ENCODE measurements at regions not wholly inside any gene's neighbourhood (a gene's known extent, or its start where the extent isn't known, plus 50 kb on each side); places are given as distances from the start of the nearest gene placed in this dataset.
"Not testable (repeated sequence)": the region's sequence is repeated elsewhere in the genome, so short reads cannot be mapped to it uniquely, and the experiment has no call there.

- Histone ChIP-seq H3K27ac (ENCODE audit: low read length) (no peak overlapping the region), H3K9ac (ENCODE audit: low read length) (no peak overlapping the region), H4K20me1 (ENCODE audit: insufficient read depth, low read length) (no peaks in the 10 kb centered on the region), H3K79me2 (ENCODE audit: low read length) (no peaks in the 10 kb centered on the region), H2AFZ (ENCODE audit: low read depth, low read length) (no peak overlapping the region), H3K27me3 (ENCODE audit: low read depth, low read length) (no peaks in the 10 kb centered on the region), H3K9me3 (ENCODE audit: insufficient read depth, low read length) (no peaks in the 10 kb centered on the region), H3K4me1 (ENCODE audit: low read length) (no peaks in the 10 kb centered on the region), H3K4me3 (ENCODE audit: low read length) (no peak overlapping the region), H3K36me3 (replicated peaks; ENCODE audit: low read depth, low read length) (no peaks in the 10 kb centered on the region), H3K4me2 (ENCODE audit: low read length) (no peak overlapping the region)
- TF ChIP-seq CTCF (IDR thresholded peaks at IDR 0.05; ENCODE audit: low read depth, low read length) (no peak), EZH2phosphoT487 (IDR thresholded peaks at IDR 0.05; ENCODE audit: low read depth) (no peak)
Observed at GRCh38 chr2:163086940-163087339, 248.4 kb upstream of the KCNH7 start.

GRCh38 chr2:163085366-163086024 is 246.9 kb upstream of the KCNH7 start:
- H3K36me3 ChIP-seq (replicated peaks; ENCODE audit: low read depth, low read length); H3K4me2 ChIP-seq (ENCODE audit: low read length): not testable (repeated sequence)

GRCh38 chr2:163081754-163082153 is 243.2 kb upstream of the KCNH7 start:
- Histone ChIP-seq H3K27me3 (ENCODE audit: low read depth, low read length) (no peaks in the 10 kb centered on the region), H4K20me1 (ENCODE audit: insufficient read depth, low read length) (no peaks in the 10 kb centered on the region), H3K4me1 (ENCODE audit: low read length) (peaks cover 6% of the 10 kb centered on the region; the same call in 1 of the 2 replicates), H3K4me2 (ENCODE audit: low read length) (no peak overlapping the region), H3K36me3 (replicated peaks; ENCODE audit: low read depth, low read length) (no peaks in the 10 kb centered on the region), H3K9me3 (ENCODE audit: insufficient read depth, low read length) (no peaks in the 10 kb centered on the region), H3K79me2 (ENCODE audit: low read length) (no peaks in the 10 kb centered on the region), H2AFZ (ENCODE audit: low read depth, low read length) (no peak overlapping the region), H3K27ac (ENCODE audit: low read length) (no peak overlapping the region), H3K9ac (ENCODE audit: low read length) (no peak overlapping the region), H3K4me3 (ENCODE audit: low read length) (no peak overlapping the region)
- no peak for TF ChIP-seq EZH2phosphoT487 (IDR thresholded peaks at IDR 0.05; ENCODE audit: low read depth)
- TF ChIP-seq CTCF (IDR thresholded peaks at IDR 0.05; ENCODE audit: low read depth, low read length), result no peak

More at GRCh38 chr2:163085366-163086024, 246.9 kb upstream of the KCNH7 start:
- H3K4me3 ChIP-seq (ENCODE audit: low read length); H3K27me3 ChIP-seq (ENCODE audit: low read depth, low read length); H4K20me1 ChIP-seq (ENCODE audit: insufficient read depth, low read length); H3K4me1 ChIP-seq (ENCODE audit: low read length); H2AFZ ChIP-seq (ENCODE audit: low read depth, low read length); H3K79me2 ChIP-seq (ENCODE audit: low read length); H3K27ac ChIP-seq (ENCODE audit: low read length); H3K9me3 ChIP-seq (ENCODE audit: insufficient read depth, low read length); H3K9ac ChIP-seq (ENCODE audit: low read length): not testable (repeated sequence)

GRCh38 chr2:163077241-163077640 is 238.7 kb upstream of the KCNH7 start:
- Histone ChIP-seq H3K27me3 (ENCODE audit: low read depth, low read length) (no peaks in the 10 kb centered on the region), H3K9me3 (ENCODE audit: insufficient read depth, low read length) (no peaks in the 10 kb centered on the region), H3K27ac (ENCODE audit: low read length) (no peak overlapping the region), H4K20me1 (ENCODE audit: insufficient read depth, low read length) (no peaks in the 10 kb centered on the region), H3K4me2 (ENCODE audit: low read length) (no peak overlapping the region), H3K36me3 (replicated peaks; ENCODE audit: low read depth, low read length) (no peaks in the 10 kb centered on the region), H3K9ac (ENCODE audit: low read length) (no peak overlapping the region), H3K4me3 (ENCODE audit: low read length) (no peak overlapping the region), H2AFZ (ENCODE audit: low read depth, low read length) (no peak overlapping the region), H3K4me1 (ENCODE audit: low read length) (peaks cover 6% of the 10 kb centered on the region; the same call in 1 of the 2 replicates), H3K79me2 (ENCODE audit: low read length) (no peaks in the 10 kb centered on the region)
- TF ChIP-seq EZH2phosphoT487 (IDR thresholded peaks at IDR 0.05; ENCODE audit: low read depth) (no peak), CTCF (IDR thresholded peaks at IDR 0.05; ENCODE audit: low read depth, low read length) (no peak)

Measured in OCI-LY3 (cell line).